Hepatocyte (in vitro differentiated cells): ENCODE measurements at regions not wholly inside any gene's neighbourhood (a gene's known extent, or its start where the extent isn't known, plus 50 kb on each side); places are given as distances from the start of the nearest gene placed in this dataset.

ENCODE experiments used
- CTCF ChIP-seq: fragments of 200-600 bp; sonication (generic); IDR thresholded peaks from 2 replicates; pipeline ENCODE4 v1.5.1; 2016; ENCODE audit warnings: antibody characterized with exemption, mild to moderate bottlenecking; ENCODE audit not compliant: poor library complexity
- EZH2 ChIP-seq: fragments of 200-600 bp; sonication (generic); IDR thresholded peaks from 2 replicates; pipeline ENCODE4 v1.6.1; 2016; ENCODE audit warnings: antibody characterized with exemption, mild to moderate bottlenecking, borderline replicate concordance

- no peak for TF ChIP-seq CTCF
- no peak for TF ChIP-seq EZH2
Observed at GRCh38 chr4:82076809-82077208, 297.0 kb downstream of the HNRNPD start.
